Vagina (tissue), 2 donors: ENCODE measurements at regions not wholly inside any gene's neighbourhood (a gene's known extent, or its start where the extent isn't known, plus 50 kb on each side); places are given as distances from the start of the nearest gene placed in this dataset.
"Not testable (repeated sequence)": the region's sequence is repeated elsewhere in the genome, so short reads cannot be mapped to it uniquely, and the experiment has no call there.

Source experiments
- CTCF ChIP-seq, 3 experiments: fragments of 450-650 bp in 2 of 3; fragments of 200-600 bp in 1 of 3; sonication (generic) in 1 of 3; IDR thresholded peaks; one replicate each; pipeline ENCODE4 v1.5.1; 2017 to 2019; ENCODE audit warnings: antibody characterized with exemption in 3 of 3, mild to moderate bottlenecking in 2 of 3, moderate library complexity in 2 of 3
- POLR2A ChIP-seq, 2 donors: fragments of 450-650 bp; IDR thresholded peaks; one replicate each; pipeline ENCODE4 v1.6.1; 2017; ENCODE audit warnings: antibody characterized with exemption in 2 of 2, mild to moderate bottlenecking in 2 of 2, moderate library complexity in 2 of 2

- not testable (repeated sequence) for TF ChIP-seq POLR2A, CTCF (IDR thresholded peaks at IDR 0.05)
These were observed 320.9 kb downstream of the BCL2L11 start for GRCh38 chr2:111441614-111442013.
